ENCODE measurements at regions not wholly inside any gene's neighbourhood (a gene's known extent, or its start where the extent isn't known, plus 50 kb on each side); places are given as distances from the start of the nearest gene placed in this dataset.
A peak's percentile ranks its signal among the peaks of the same experiment; 100 is the strongest.

DNA sequence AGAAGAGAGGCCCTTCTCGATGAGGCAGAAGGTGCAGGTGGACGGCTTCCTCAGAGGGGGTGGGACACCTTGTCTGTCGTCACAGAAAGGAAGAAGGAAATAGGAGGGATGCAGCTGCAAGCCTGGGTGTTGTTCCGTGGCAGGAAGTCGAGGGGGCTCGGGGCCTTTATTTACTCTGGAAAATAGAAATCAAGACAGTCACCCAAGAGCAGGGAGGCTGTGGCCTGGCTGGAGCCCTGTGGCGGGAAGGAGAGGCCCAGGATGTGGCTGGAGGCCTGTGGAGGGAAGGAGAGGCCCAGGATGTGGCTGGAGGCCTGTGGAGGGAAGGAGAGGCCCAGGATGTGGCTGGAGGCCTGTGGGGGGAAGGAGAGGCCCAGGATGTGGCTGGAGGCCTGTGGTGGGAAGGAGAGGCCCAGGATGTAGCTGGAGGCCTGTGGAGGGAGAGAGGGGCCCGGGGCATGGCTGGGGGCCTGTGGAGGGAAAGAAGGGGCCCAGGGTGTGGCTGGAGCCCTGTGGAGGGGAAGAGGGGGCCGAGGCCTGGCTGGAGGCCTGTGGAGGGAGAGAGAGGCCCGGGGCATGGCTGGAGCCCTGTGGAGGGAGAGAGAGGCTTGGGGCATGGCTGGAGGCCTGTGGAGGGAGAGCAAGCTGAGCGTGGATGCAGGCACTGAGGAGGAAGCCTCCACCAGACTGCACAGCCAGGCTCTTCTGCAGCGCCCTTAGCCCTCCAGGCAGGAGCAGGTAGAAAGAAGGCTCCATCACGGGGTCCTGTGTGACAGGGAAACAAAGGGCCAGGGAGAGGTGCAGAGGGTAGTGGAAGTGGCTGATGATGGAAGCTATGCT lies 97.3 kb upstream of the SFMBT2 start:
- Histone ChIP-seq H3K4me1 (peaks cover 0 to 6% (median 0%) of the 10 kb centered on the region in 9 donors), H3K4me3 (no peak overlapping the region), H3K27me3 (peaks cover 0 to 3% (median 0%) of the 10 kb centered on the region in 7 donors), H3K27ac (peak overlapping the region in 1 of 10 donors; percentile 60), H3K9me3 (peaks cover 0 to 21% (median 2%) of the 10 kb centered on the region in 11 donors), H3K36me3 (no peaks in the 10 kb centered on the region)
- WGBS, 2 donors: 68 to 80% methylated on average over 13 of the region's 13 CpGs
- intact Hi-C loops (cut with DNase I): no loop called here
- DNase-seq (no peak), ATAC-seq (no peak)
- no peak for TF ChIP-seq CTCF (IDR thresholded peaks at IDR 0.05)

- intact Hi-C loops (cut with DNase I): no loop called here
- 96 to 97% methylated on average over 3 of the region's 3 CpGs for WGBS, 2 donors
- no peak for TF ChIP-seq CTCF (IDR thresholded peaks at IDR 0.05)
- DNase-seq (no peak), ATAC-seq (no peak)
- Histone ChIP-seq H3K27me3 (peaks cover 0 to 3% (median 0%) of the 10 kb centered on the region in 7 donors), H3K27ac (no peak overlapping the region), H3K4me3 (no peak overlapping the region), H3K4me1 (peaks cover 0 to 10% (median 0%) of the 10 kb centered on the region in 9 donors), H3K36me3 (no peaks in the 10 kb centered on the region), H3K9me3 (peaks cover 0 to 25% (median 5%) of the 10 kb centered on the region in 11 donors)
These were observed 95.7 kb upstream of the SFMBT2 start for GRCh38 chr10:7506571-7506970.

DNA sequence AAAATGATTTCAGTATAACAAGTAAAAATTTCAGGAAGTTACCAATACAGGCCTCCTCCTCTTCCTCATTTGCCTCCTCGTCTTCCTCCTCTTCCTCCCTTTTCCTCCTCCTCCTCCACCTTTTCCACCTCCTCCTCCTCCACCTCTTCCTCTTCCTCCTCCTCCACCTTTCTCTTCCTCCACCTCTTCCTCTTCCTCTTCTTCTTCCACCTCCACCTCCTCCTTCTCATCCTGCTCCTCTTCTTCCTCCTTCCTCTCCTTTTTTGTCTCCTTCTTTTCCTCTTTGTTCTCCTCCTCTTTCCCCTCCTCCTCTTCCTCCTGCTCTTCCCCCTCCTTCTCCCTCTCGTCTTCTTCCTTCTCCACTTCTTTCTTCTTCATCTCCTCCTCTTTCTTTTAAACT lies 94.4 kb upstream of the SFMBT2 start:
- intact Hi-C loops (cut with DNase I): no loop called here
- DNase-seq (no peak), ATAC-seq (no peak)
- Histone ChIP-seq H3K27me3 (peaks cover 0 to 10% (median 0%) of the 10 kb centered on the region in 7 donors), H3K4me1 (peaks cover 0 to 11% (median 0%) of the 10 kb centered on the region in 9 donors), H3K9me3 (peaks cover 0 to 18% (median 3%) of the 10 kb centered on the region in 11 donors), H3K36me3 (no peaks in the 10 kb centered on the region), H3K27ac (no peak overlapping the region), H3K4me3 (no peak overlapping the region)
- WGBS, 2 donors: 64 to 69% methylated on average over 2 of the region's 2 CpGs
- no peak for TF ChIP-seq CTCF (IDR thresholded peaks at IDR 0.05)

- peaks cover 0 to 9% (median 0%) of the 10 kb centered on the region in 9 donors for H3K4me1 ChIP-seq
- DNase-seq (no peak), ATAC-seq (no peak)
- no peak for TF ChIP-seq CTCF (IDR thresholded peaks at IDR 0.05)
- no peaks in the 10 kb centered on the region for H3K36me3 ChIP-seq
- H3K4me3 ChIP-seq: no peak overlapping the region
- peaks cover 0 to 8% (median 0%) of the 10 kb centered on the region in 11 donors for H3K9me3 ChIP-seq
- H3K27me3 ChIP-seq: peaks cover 0 to 10% (median 0%) of the 10 kb centered on the region in 7 donors
- intact Hi-C loops (cut with DNase I): no loop called here
- 64 to 70% methylated on average over 4 of the region's 4 CpGs for WGBS, 2 donors
- H3K27ac ChIP-seq: no peak overlapping the region
These were observed 92.4 kb upstream of the SFMBT2 start for GRCh38 chr10:7503190-7503589.

Measured in heart right ventricle (tissue), 16 donors.